Mesenchymal stem cell (in vitro differentiated cells and primary cell): ENCODE measurements at regions not wholly inside any gene's neighbourhood (a gene's known extent, or its start where the extent isn't known, plus 50 kb on each side); places are given as distances from the start of the nearest gene placed in this dataset.
"Not testable (repeated sequence)": the region's sequence is repeated elsewhere in the genome, so short reads cannot be mapped to it uniquely, and the experiment has no call there.

ENCODE experiments used
- DNase-seq: peaks from one replicate; pipeline ENCODE4 v3.0.0-alpha.2; 2013
- H2AFZ ChIP-seq: one replicate; pipeline ENCODE4 v1.6.1; 2013; ENCODE audit warnings: low read depth, mild to moderate bottlenecking, control low read depth, inconsistent platforms, low read length, moderate library complexity
- H2AK5ac ChIP-seq: 2 replicates; pipeline ENCODE4 v1.6.1; 2013; ENCODE audit warnings: low read length, moderate library complexity, mild to moderate bottlenecking, inconsistent platforms; ENCODE audit not compliant: severe bottlenecking
- H2BK120ac ChIP-seq: one replicate; pipeline ENCODE4 v1.6.1; 2013; ENCODE audit warnings: low read depth, mild to moderate bottlenecking, inconsistent platforms, low read length, moderate library complexity
- H2BK12ac ChIP-seq, 2 experiments: one replicate each; pipeline ENCODE4 v1.6.1; 2013; ENCODE audit warnings: inconsistent platforms in 2 of 2, low read length in 2 of 2, mild to moderate bottlenecking in 2 of 2, moderate library complexity in 2 of 2, control low read depth in 1 of 2
- H2BK15ac ChIP-seq: one replicate; pipeline ENCODE4 v1.6.1; 2013; ENCODE audit warnings: mild to moderate bottlenecking, low read depth, inconsistent platforms; ENCODE audit not compliant: poor library complexity, severe bottlenecking
- H2BK5ac ChIP-seq: 2 replicates; pipeline ENCODE4 v1.6.1; 2013; ENCODE audit warnings: low read depth, mild to moderate bottlenecking, low read length, control low read depth, inconsistent platforms; ENCODE audit not compliant: poor library complexity, severe bottlenecking
- H3K14ac ChIP-seq, 2 experiments: one replicate each; pipeline ENCODE4 v1.6.1; 2013; ENCODE audit warnings: inconsistent platforms in 2 of 2, low read length in 2 of 2, control low read depth in 1 of 2, mild to moderate bottlenecking in 1 of 2, moderate library complexity in 1 of 2
- H3K18ac ChIP-seq, 2 experiments: one replicate each; pipeline ENCODE4 v1.6.1; 2013; ENCODE audit warnings: inconsistent platforms in 2 of 2, low read length in 2 of 2, control low read depth in 1 of 2, low read depth in 1 of 2, mild to moderate bottlenecking in 1 of 2
- H3K23ac ChIP-seq, 2 experiments: one replicate each; pipeline ENCODE4 v1.6.1; 2013; ENCODE audit warnings: inconsistent platforms in 2 of 2, low read length in 2 of 2, mild to moderate bottlenecking in 2 of 2, moderate library complexity in 2 of 2, control low read depth in 1 of 2
- H3K27ac ChIP-seq: 2 replicates; pipeline ENCODE4 v1.5.1; 2013; ENCODE audit warnings: mild to moderate bottlenecking, moderate library complexity, low read length, control low read depth, inconsistent platforms; ENCODE audit not compliant: poor library complexity, severe bottlenecking
- H3K27me3 ChIP-seq, 2 experiments: 2 replicates each; pipeline versions ENCODE4 v1.6.1 to v1.7.0; 2013; ENCODE audit warnings: low read length in 2 of 2, mild to moderate bottlenecking in 2 of 2, moderate library complexity in 2 of 2, control low read depth in 1 of 2, inconsistent platforms in 1 of 2; ENCODE audit not compliant: control insufficient read depth in 1 of 2, insufficient read depth in 1 of 2
- H3K36me3 ChIP-seq, 2 experiments: 2 replicates each; pipeline versions ENCODE4 v1.6.1 to v1.7.0; 2013; ENCODE audit warnings: low read length in 2 of 2, control low read depth in 1 of 2, inconsistent platforms in 1 of 2, low read depth in 1 of 2, mild to moderate bottlenecking in 1 of 2; ENCODE audit not compliant: insufficient read depth in 2 of 2, control insufficient read depth in 1 of 2
- H3K4ac ChIP-seq, 2 experiments: one replicate each; pipeline ENCODE4 v1.6.1; 2013; ENCODE audit warnings: inconsistent platforms in 2 of 2, low read length in 2 of 2, mild to moderate bottlenecking in 2 of 2, moderate library complexity in 2 of 2, control low read depth in 1 of 2, low read depth in 1 of 2
- H3K4me1 ChIP-seq: 2 replicates; pipeline ENCODE4 v1.6.1; 2013; ENCODE audit warnings: low read depth, low read length, control low read depth; ENCODE audit not compliant: control insufficient read depth, insufficient read depth
- H3K4me2 ChIP-seq: 2 replicates; pipeline ENCODE4 v1.6.1; 2013; ENCODE audit warnings: low read length, mild to moderate bottlenecking, inconsistent platforms; ENCODE audit not compliant: poor library complexity, severe bottlenecking
- H3K4me3 ChIP-seq, 2 experiments: 2 replicates each; pipeline versions ENCODE4 v1.5.1 to v1.7.0; 2013; ENCODE audit warnings: low read length in 2 of 2, mild to moderate bottlenecking in 2 of 2, control low read depth in 1 of 2, low read depth in 1 of 2; ENCODE audit not compliant: insufficient read depth in 1 of 2
- H3K79me1 ChIP-seq: replicated peaks from 2 replicates; pipeline ENCODE4 v1.6.1; 2013; ENCODE audit warnings: mild to moderate bottlenecking, control low read depth, low read length, inconsistent platforms; ENCODE audit not compliant: poor library complexity, severe bottlenecking
- H3K9ac ChIP-seq: 2 replicates; pipeline ENCODE4 v1.7.0; 2013; ENCODE audit warnings: mild to moderate bottlenecking, low read length, moderate library complexity
- H3K9me3 ChIP-seq: 2 replicates; pipeline ENCODE4 v1.7.0; 2013; ENCODE audit warnings: mild to moderate bottlenecking, low read length; ENCODE audit not compliant: control insufficient read depth
- H4K8ac ChIP-seq: one replicate; pipeline ENCODE4 v1.6.1; 2013; ENCODE audit warnings: inconsistent platforms, mild to moderate bottlenecking, low read length, moderate library complexity
- H4K91ac ChIP-seq: one replicate; pipeline ENCODE4 v1.6.1; 2013; ENCODE audit warnings: mild to moderate bottlenecking, low read length, inconsistent platforms
- WGBS: methylation state at CpG from one replicate; pipeline ENCODE4 v1.1.7; 2013; ENCODE audit warnings: mixed read lengths; 5-methylcytosine and 5-hydroxymethylcytosine counted together

- not testable (repeated sequence) for H3K4me3 ChIP-seq, H3K79me1 ChIP-seq, H3K4ac ChIP-seq, H3K23ac ChIP-seq, H3K4me2 ChIP-seq, H3K18ac ChIP-seq, H2BK15ac ChIP-seq, H4K8ac ChIP-seq, H3K36me3 ChIP-seq, H2BK12ac ChIP-seq, DNase-seq, H4K91ac ChIP-seq, H3K27ac ChIP-seq, H3K9me3 ChIP-seq, H3K14ac ChIP-seq, H2AK5ac ChIP-seq, H2AFZ ChIP-seq, H3K27me3 ChIP-seq, H2BK5ac ChIP-seq, H2BK120ac ChIP-seq, H3K4me1 ChIP-seq, H3K9ac ChIP-seq
- 89% methylated on average over 1 of the region's 4 CpGs for WGBS
Measured at GRCh38 chr5:177845906-177846305, 63.2 kb upstream of the FAM153A start.

- H2BK5ac ChIP-seq, H4K91ac ChIP-seq, H3K18ac ChIP-seq, H3K9ac ChIP-seq, H3K4me2 ChIP-seq, H3K27ac ChIP-seq, H3K14ac ChIP-seq, H2BK15ac ChIP-seq, H3K27me3 ChIP-seq, H3K36me3 ChIP-seq, H3K4me3 ChIP-seq, H2AFZ ChIP-seq, H4K8ac ChIP-seq, H3K79me1 ChIP-seq, DNase-seq, H2BK12ac ChIP-seq, H3K4me1 ChIP-seq, H2AK5ac ChIP-seq, H3K9me3 ChIP-seq, H3K4ac ChIP-seq, H2BK120ac ChIP-seq, H3K23ac ChIP-seq: not testable (repeated sequence)
- no CpG with 5 or more reads among the region's 5 CpGs for WGBS
Measured at GRCh38 chr5:177836191-177836590, 53.5 kb upstream of the FAM153A start.
